ENCODE measurements at regions not wholly inside any gene's neighbourhood (a gene's known extent, or its start where the extent isn't known, plus 50 kb on each side); places are given as distances from the start of the nearest gene placed in this dataset.

- no peak for TF ChIP-seq PML (IDR thresholded peaks at IDR 0.05; ENCODE audit: low read length)
- no peak for TF ChIP-seq KAT2A (conservative IDR thresholded peaks at IDR 0.05; ENCODE audit: control insufficient read depth, low read depth, low read length)
These were observed 91.4 kb downstream of the ADAMTS1 start (continued) for GRCh38 chr21:26753822-26754221.

- no peak overlapping the region for H3K9ac ChIP-seq (ENCODE audit: control insufficient read depth, insufficient read depth, low read length)
- H4K20me1 ChIP-seq (ENCODE audit: control insufficient read depth, insufficient read depth): no peaks in the 10 kb centered on the region
- no peaks in the 10 kb centered on the region for H3K27me3 ChIP-seq (replicated peaks in 1 of 2; ENCODE audit: control insufficient read depth in 2 of 2, insufficient read depth in 2 of 2, low read length in 1 of 2)
- ATAC-seq (no peak), DNase-seq (ENCODE audit: low read depth, low spot score) (no peak), FAIRE-seq (no peak)
- WGBS (ENCODE audit: insufficient coverage, insufficient replicate concordance, low lambda C conversion rate, missing lambda C conversion rate): 0% methylated on average over 2 of the region's 2 CpGs
- TF ChIP-seq IRF4 (IDR thresholded peaks at IDR 0.05; ENCODE audit: low read depth, low read length) (no peak), CHD1 (IDR thresholded peaks at IDR 0.05; ENCODE audit: low read depth, low read length) (no peak), MLLT1 (IDR thresholded peaks at IDR 0.05) (no peak), USF1 (IDR thresholded peaks at IDR 0.05; ENCODE audit: borderline replicate concordance, extremely low read length, insufficient read depth, low read depth, low read length) (no peak)
- intact Hi-C loops (cut with micrococcal nuclease; ENCODE audit: unreplicated experiment): no loop called here
- no peaks in the 10 kb centered on the region for H3K9me3 ChIP-seq (replicated peaks; ENCODE audit: control insufficient read depth, insufficient read depth, low read length)
- no peaks in the 10 kb centered on the region for H3K4me1 ChIP-seq (ENCODE audit: control insufficient read depth, insufficient read depth, low read length)
- no peak overlapping the region for H2AFZ ChIP-seq (ENCODE audit: control insufficient read depth, low read depth, low read length)
- no peak overlapping the region for H3K27ac ChIP-seq (ENCODE audit: control insufficient read depth, insufficient read depth)
- in situ Hi-C loops (cut with MboI): no loop called here
- no TSS peak for BruUV-seq (replicated peaks)
- no peaks in the 10 kb centered on the region for H3K79me2 ChIP-seq (ENCODE audit: control insufficient read depth, insufficient read depth, low read length)
- RAD21 ChIA-PET (ENCODE audit: unreplicated experiment): no interaction called here
- CTCF ChIA-PET: no interaction called here
- H3K36me3 ChIP-seq (ENCODE audit: control insufficient read depth in 2 of 2, insufficient read depth in 2 of 2, low read length in 1 of 2): no peaks in the 10 kb centered on the region
- SMC1A ChIA-PET (ENCODE audit: uncharacterized antibody, unreplicated experiment): no interaction called here
- H3K4me3 ChIP-seq: no peak overlapping the region
- POLR2A ChIA-PET: no interaction called here
- H3K4me2 ChIP-seq (ENCODE audit: control insufficient read depth, insufficient read depth): no peak overlapping the region
These were observed 92.4 kb downstream of the ADAMTS1 start for GRCh38 chr21:26752849-26753248.

All from GM12878 (cell line).